Thymus (tissue), 11 donors: ENCODE measurements at regions not wholly inside any gene's neighbourhood (a gene's known extent, or its start where the extent isn't known, plus 50 kb on each side); places are given as distances from the start of the nearest gene placed in this dataset.
A peak's percentile ranks its signal among the peaks of the same experiment; 100 is the strongest.

ENCODE experiments used
- DNase-seq, 9 donors: peaks; one replicate each; pipeline ENCODE4 v3.0.0-alpha.2; 2013; ENCODE audit warnings: low spot score in 9 of 9, low read depth in 6 of 9, missing footprints in 1 of 9
- H3K27ac ChIP-seq, 2 donors: one replicate each; pipeline ENCODE4 v1.5.1; 2013; ENCODE audit warnings: control low read depth in 1 of 2, low read depth in 1 of 2, low read length in 1 of 2, mild to moderate bottlenecking in 1 of 2, moderate library complexity in 1 of 2
- H3K27me3 ChIP-seq, 2 donors: one replicate each; pipeline ENCODE4 v1.5.1; 2013; ENCODE audit warnings: low read length in 1 of 2; ENCODE audit not compliant: control insufficient read depth in 2 of 2, insufficient read depth in 1 of 2
- H3K36me3 ChIP-seq, 2 donors: one replicate each; pipeline ENCODE4 v1.5.1; 2013; ENCODE audit warnings: low read length in 1 of 2, mild to moderate bottlenecking in 1 of 2, moderate library complexity in 1 of 2; ENCODE audit not compliant: control insufficient read depth in 2 of 2, insufficient read depth in 2 of 2
- H3K4me1 ChIP-seq, 2 donors: one replicate each; pipeline ENCODE4 v1.5.1; 2013; ENCODE audit warnings: low read length in 2 of 2; ENCODE audit not compliant: control insufficient read depth in 2 of 2, insufficient read depth in 2 of 2
- H3K4me3 ChIP-seq, 2 donors: one replicate each; pipeline ENCODE4 v1.5.1; 2013; ENCODE audit warnings: low read length in 2 of 2, control low read depth in 1 of 2, mild to moderate bottlenecking in 1 of 2
- H3K9me3 ChIP-seq, 2 donors: one replicate each; pipeline ENCODE4 v1.5.1; 2013; ENCODE audit warnings: low read length in 1 of 2, mild to moderate bottlenecking in 1 of 2; ENCODE audit not compliant: control insufficient read depth in 2 of 2, insufficient read depth in 1 of 2
- WGBS: extraction: QIAGEN DNeasy Blood & Tissue Kit; methylation state at CpG from one replicate; pipeline ENCODE4 v1.1.7; 2013; 5-methylcytosine and 5-hydroxymethylcytosine counted together
- donor health status: healthy.

DNA sequence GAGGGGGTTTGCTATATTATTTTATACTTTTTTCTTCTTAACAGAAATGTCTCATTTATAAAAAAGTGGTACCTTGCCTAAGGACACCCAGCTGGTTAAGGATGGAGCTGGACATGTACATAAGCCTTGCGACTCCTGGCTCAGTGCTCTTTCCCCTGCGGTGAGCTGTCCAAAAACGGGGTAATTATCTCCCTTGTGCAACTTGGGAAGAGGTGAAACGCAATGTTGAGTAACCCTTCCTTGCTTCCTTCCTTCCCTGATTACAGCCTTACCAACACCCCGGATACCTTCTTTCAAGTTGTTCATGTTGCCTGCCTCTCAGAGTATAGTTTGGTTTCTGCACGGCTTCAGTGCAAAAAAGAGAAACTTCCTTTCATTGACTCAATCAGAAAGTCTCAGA, 94.1 kb upstream of the XYLT1 start:
- H3K4me1 ChIP-seq, result no peaks in the 10 kb centered on the region
- no peaks in the 10 kb centered on the region for H3K9me3 ChIP-seq
- no peak overlapping the region for H3K4me3 ChIP-seq
- H3K27ac ChIP-seq, result no peak overlapping the region
- no peaks in the 10 kb centered on the region for H3K27me3 ChIP-seq
- no peaks in the 10 kb centered on the region for H3K36me3 ChIP-seq
- no peak for DNase-seq
- 76% methylated on average over 6 of the region's 6 CpGs for WGBS

GRCh38 chr16:17563323-17564091, 92.7 kb upstream of the XYLT1 start:
- H3K36me3 ChIP-seq, result no peaks in the 10 kb centered on the region
- no peaks in the 10 kb centered on the region for H3K9me3 ChIP-seq
- DNase-seq, result no peak
- H3K27ac ChIP-seq, result no peak overlapping the region
- 93% methylated on average over 8 of the region's 8 CpGs for WGBS
- H3K27me3 ChIP-seq, result no peaks in the 10 kb centered on the region
- no peaks in the 10 kb centered on the region for H3K4me1 ChIP-seq
- H3K4me3 ChIP-seq, result no peak overlapping the region

- Histone ChIP-seq H3K4me1 (no peaks in the 10 kb centered on the region), H3K27ac (no peak overlapping the region), H3K27me3 (no peaks in the 10 kb centered on the region), H3K4me3 (no peak overlapping the region), H3K9me3 (no peaks in the 10 kb centered on the region), H3K36me3 (no peaks in the 10 kb centered on the region)
- 93% methylated on average over 10 of the region's 10 CpGs for WGBS
- no peak for DNase-seq
These were observed 90.3 kb upstream of the XYLT1 start for GRCh38 chr16:17561056-17561455.

DNA sequence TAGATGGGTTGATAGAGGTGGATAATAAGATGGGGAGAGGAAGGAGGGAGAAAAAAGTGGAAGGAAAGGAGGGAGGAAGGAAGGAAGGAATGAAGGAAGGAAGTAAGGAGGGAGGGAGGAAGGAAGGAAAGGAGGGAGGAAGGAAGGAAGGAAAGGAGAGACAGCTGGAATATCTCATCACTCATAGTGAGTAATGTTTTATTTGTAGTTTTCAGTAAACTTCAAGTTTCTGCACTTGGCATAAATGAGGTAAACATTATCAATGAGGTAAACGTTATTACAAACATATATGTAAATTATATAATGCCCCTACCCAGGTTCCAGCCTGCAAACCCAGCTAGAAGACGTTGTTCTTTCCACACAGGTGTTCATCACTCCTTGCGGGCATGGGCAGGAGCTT, 89.8 kb upstream of the XYLT1 start:
- no peak overlapping the region for H3K27ac ChIP-seq
- no peaks in the 10 kb centered on the region for H3K4me1 ChIP-seq
- DNase-seq, result no peak
- no peak overlapping the region for H3K4me3 ChIP-seq
- WGBS, result 86% methylated on average over 3 of the region's 3 CpGs
- H3K9me3 ChIP-seq, result no peaks in the 10 kb centered on the region
- H3K36me3 ChIP-seq, result no peaks in the 10 kb centered on the region
- H3K27me3 ChIP-seq, result no peaks in the 10 kb centered on the region

DNA sequence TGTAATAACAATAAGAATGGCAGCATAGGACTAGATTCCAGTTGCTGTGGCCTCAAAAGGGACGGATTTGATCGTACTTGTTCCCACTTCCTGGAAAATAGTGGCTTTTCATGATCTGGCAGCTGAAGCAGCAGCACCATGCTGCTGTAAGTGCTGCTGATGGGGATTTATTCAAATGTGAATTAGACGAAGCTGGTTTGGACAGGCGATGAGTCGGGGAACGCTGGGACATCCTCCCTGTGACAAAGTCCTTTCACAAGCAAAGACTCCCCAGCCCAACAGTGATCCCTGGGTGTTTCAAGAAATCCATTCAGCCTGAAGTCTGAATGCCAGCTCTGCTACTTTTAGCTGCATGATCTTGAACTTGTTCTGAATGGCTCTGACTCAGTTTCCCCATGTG, 88.6 kb upstream of the XYLT1 start:
- WGBS, result 90% methylated on average over 6 of the region's 6 CpGs
- Histone ChIP-seq H3K4me1 (no peaks in the 10 kb centered on the region), H3K4me3 (no peak overlapping the region), H3K9me3 (no peaks in the 10 kb centered on the region), H3K27ac (no peak overlapping the region), H3K27me3 (no peaks in the 10 kb centered on the region), H3K36me3 (no peaks in the 10 kb centered on the region)
- no peak for DNase-seq

- WGBS, result 70% methylated on average over 5 of the region's 5 CpGs
These were observed 87.2 kb upstream of the XYLT1 start for GRCh38 chr16:17557949-17558348.

GRCh38 chr16:17557480-17557879, 86.7 kb upstream of the XYLT1 start:
- H3K9me3 ChIP-seq, result no peaks in the 10 kb centered on the region
- H3K36me3 ChIP-seq, result no peaks in the 10 kb centered on the region
- H3K4me1 ChIP-seq, result no peaks in the 10 kb centered on the region
- no peak overlapping the region for H3K27ac ChIP-seq
- no peaks in the 10 kb centered on the region for H3K27me3 ChIP-seq
- no peak overlapping the region for H3K4me3 ChIP-seq
- DNase-seq, result no peak
- 96% methylated on average over 10 of the region's 10 CpGs for WGBS

More at GRCh38 chr16:17557949-17558348, 87.2 kb upstream of the XYLT1 start:
- no peaks in the 10 kb centered on the region for H3K4me1 ChIP-seq
- DNase-seq, result no peak
- no peaks in the 10 kb centered on the region for H3K9me3 ChIP-seq
- H3K27ac ChIP-seq, result no peak overlapping the region
- no peaks in the 10 kb centered on the region for H3K36me3 ChIP-seq
- H3K27me3 ChIP-seq, result no peaks in the 10 kb centered on the region
- H3K4me3 ChIP-seq, result no peak overlapping the region

GRCh38 chr16:17556276-17557052, 85.7 kb upstream of the XYLT1 start:
- H3K4me3 ChIP-seq, result no peak overlapping the region
- 51% methylated on average over 7 of the region's 7 CpGs for WGBS
- no peaks in the 10 kb centered on the region for H3K27me3 ChIP-seq
- no peak overlapping the region for H3K27ac ChIP-seq
- no peaks in the 10 kb centered on the region for H3K4me1 ChIP-seq
- no peaks in the 10 kb centered on the region for H3K9me3 ChIP-seq
- peak in 1 of 9 donors; percentile 21 for DNase-seq
- no peaks in the 10 kb centered on the region for H3K36me3 ChIP-seq

DNA sequence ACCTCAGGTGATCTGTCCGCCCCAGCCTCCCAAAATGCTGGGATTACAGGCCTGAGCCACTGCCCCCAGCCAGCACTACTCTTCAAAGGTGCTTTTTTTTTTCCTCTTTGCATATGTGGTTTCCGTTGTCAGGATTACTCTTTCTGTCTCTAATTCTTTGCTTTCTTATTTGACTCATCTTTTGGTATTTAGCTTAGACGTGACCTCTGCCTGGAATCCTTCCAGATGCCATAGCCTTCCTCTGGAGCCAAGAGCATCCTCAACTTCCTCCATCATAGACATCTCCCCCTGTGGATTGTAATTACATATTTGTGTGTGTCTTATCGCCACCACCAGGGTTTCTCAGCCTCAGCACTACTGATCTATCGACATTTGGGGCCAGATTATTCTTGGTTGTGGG, 84.4 kb upstream of the XYLT1 start:
- WGBS, result 79% methylated on average over 5 of the region's 5 CpGs
- no peak overlapping the region for H3K4me3 ChIP-seq
- H3K27ac ChIP-seq, result no peak overlapping the region
- H3K9me3 ChIP-seq, result no peaks in the 10 kb centered on the region
- H3K36me3 ChIP-seq, result no peaks in the 10 kb centered on the region
- H3K4me1 ChIP-seq, result no peaks in the 10 kb centered on the region
- H3K27me3 ChIP-seq, result no peaks in the 10 kb centered on the region
- DNase-seq, result no peak
